ENCODE measurements at regions not wholly inside any gene's neighbourhood (a gene's known extent, or its start where the extent isn't known, plus 50 kb on each side); places are given as distances from the start of the nearest gene placed in this dataset.

- DNase-seq (ENCODE audit: low spot score) (peak; percentile 6), ATAC-seq (ENCODE audit: low read depth) (no peak)
- no peak overlapping the region for H3K4me3 ChIP-seq (ENCODE audit: severe bottlenecking)
- no peaks in the 10 kb centered on the region for H3K27me3 ChIP-seq (ENCODE audit: insufficient read depth, poor library complexity, severe bottlenecking)
- H3K27ac ChIP-seq (ENCODE audit: poor library complexity, severe bottlenecking), result no peak overlapping the region
- TF ChIP-seq, protein P1, sequence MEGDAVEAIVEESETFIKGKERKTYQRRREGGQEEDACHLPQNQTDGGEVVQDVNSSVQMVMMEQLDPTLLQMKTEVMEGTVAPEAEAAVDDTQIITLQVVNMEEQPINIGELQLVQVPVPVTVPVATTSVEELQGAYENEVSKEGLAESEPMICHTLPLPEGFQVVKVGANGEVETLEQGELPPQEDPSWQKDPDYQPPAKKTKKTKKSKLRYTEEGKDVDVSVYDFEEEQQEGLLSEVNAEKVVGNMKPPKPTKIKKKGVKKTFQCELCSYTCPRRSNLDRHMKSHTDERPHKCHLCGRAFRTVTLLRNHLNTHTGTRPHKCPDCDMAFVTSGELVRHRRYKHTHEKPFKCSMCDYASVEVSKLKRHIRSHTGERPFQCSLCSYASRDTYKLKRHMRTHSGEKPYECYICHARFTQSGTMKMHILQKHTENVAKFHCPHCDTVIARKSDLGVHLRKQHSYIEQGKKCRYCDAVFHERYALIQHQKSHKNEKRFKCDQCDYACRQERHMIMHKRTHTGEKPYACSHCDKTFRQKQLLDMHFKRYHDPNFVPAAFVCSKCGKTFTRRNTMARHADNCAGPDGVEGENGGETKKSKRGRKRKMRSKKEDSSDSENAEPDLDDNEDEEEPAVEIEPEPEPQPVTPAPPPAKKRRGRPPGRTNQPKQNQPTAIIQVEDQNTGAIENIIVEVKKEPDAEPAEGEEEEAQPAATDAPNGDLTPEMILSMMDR (IDR thresholded peaks at IDR 0.05; ENCODE audit: poor library complexity, severe bottlenecking), result no peak
- no peaks in the 10 kb centered on the region for H3K9me3 ChIP-seq (ENCODE audit: severe bottlenecking)
- H3K4me1 ChIP-seq (ENCODE audit: insufficient read depth, poor library complexity, severe bottlenecking), result no peaks in the 10 kb centered on the region
- H3K36me3 ChIP-seq (ENCODE audit: low read depth), result no peaks in the 10 kb centered on the region
Observed at GRCh38 chr10:78524941-78525340, 491.3 kb downstream of the RPS24 start.

- no peak overlapping the region for H3K4me3 ChIP-seq (ENCODE audit: severe bottlenecking)
- H3K9me3 ChIP-seq (ENCODE audit: severe bottlenecking), result no peaks in the 10 kb centered on the region
- ATAC-seq (ENCODE audit: low read depth) (no peak), DNase-seq (ENCODE audit: low spot score) (no peak)
- no peak overlapping the region for H3K27ac ChIP-seq (ENCODE audit: poor library complexity, severe bottlenecking)
- H3K4me1 ChIP-seq (ENCODE audit: insufficient read depth, poor library complexity, severe bottlenecking), result no peaks in the 10 kb centered on the region
- H3K36me3 ChIP-seq (ENCODE audit: low read depth), result no peaks in the 10 kb centered on the region
- H3K27me3 ChIP-seq (ENCODE audit: insufficient read depth, poor library complexity, severe bottlenecking), result no peaks in the 10 kb centered on the region
- TF ChIP-seq, protein P1 (IDR thresholded peaks at IDR 0.05; ENCODE audit: poor library complexity, severe bottlenecking), result no peak
Observed at GRCh38 chr10:78526347-78526746, 492.7 kb downstream of the RPS24 start.

DNA sequence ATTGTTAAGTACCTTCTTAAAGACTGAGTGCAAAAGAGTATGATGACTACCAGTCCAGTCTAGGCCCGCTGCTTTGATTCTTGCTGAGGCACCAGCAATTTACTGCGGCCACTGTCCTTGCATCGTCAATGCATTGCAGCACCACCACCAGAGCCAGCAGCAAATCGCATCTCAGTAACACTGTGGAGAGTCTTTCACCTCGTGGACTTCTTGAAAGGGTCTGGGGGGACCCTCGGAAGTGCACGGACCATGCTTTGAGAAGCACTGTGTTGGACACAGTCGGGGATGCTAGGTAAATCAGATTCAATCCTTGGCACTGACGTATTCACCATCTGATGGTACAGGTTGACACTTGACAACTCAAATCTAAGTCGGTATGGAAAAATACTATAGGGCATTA is 493.6 kb downstream of the RPS24 start:
- ATAC-seq (ENCODE audit: low read depth) (no peak), DNase-seq (ENCODE audit: low spot score) (peak; percentile 12)
- Histone ChIP-seq H3K27me3 (ENCODE audit: insufficient read depth, poor library complexity, severe bottlenecking) (no peaks in the 10 kb centered on the region), H3K4me1 (ENCODE audit: insufficient read depth, poor library complexity, severe bottlenecking) (no peaks in the 10 kb centered on the region), H3K27ac (ENCODE audit: poor library complexity, severe bottlenecking) (no peak overlapping the region), H3K4me3 (ENCODE audit: severe bottlenecking) (no peak overlapping the region), H3K9me3 (ENCODE audit: severe bottlenecking) (no peaks in the 10 kb centered on the region), H3K36me3 (ENCODE audit: low read depth) (no peaks in the 10 kb centered on the region)
- TF ChIP-seq, protein P1 (IDR thresholded peaks at IDR 0.05; ENCODE audit: poor library complexity, severe bottlenecking), result no peak

DNA sequence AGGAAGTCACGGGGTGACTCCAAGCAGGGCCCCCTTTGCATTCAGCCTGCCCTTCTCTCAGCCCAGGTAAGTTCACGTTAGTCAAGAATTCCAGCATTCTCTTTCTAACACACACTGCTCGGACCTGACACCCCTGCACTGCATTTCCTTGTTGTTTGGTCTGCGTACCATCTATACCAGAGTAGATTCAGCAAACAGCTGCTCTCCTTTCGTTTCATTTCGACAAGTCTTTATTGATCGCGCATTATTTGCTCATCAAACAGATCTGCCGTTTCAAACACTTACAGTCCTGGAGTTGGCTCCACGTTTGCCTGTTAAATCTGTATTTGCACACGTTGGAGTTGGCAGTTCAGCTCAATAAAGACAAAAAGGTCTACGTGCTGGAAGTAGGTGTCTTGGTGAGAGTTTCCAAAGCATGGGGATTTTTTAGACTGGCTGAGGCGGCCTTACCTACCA is 495.1 kb downstream of the RPS24 start:
- Histone ChIP-seq H3K9me3 (ENCODE audit: severe bottlenecking) (no peaks in the 10 kb centered on the region), H3K36me3 (ENCODE audit: low read depth) (no peaks in the 10 kb centered on the region), H3K4me3 (ENCODE audit: severe bottlenecking) (no peak overlapping the region), H3K4me1 (ENCODE audit: insufficient read depth, poor library complexity, severe bottlenecking) (no peaks in the 10 kb centered on the region), H3K27ac (ENCODE audit: poor library complexity, severe bottlenecking) (no peak overlapping the region), H3K27me3 (ENCODE audit: insufficient read depth, poor library complexity, severe bottlenecking) (no peaks in the 10 kb centered on the region)
- ATAC-seq (ENCODE audit: low read depth) (no peak), DNase-seq (ENCODE audit: low spot score) (no peak)
- TF ChIP-seq, protein P1 (IDR thresholded peaks at IDR 0.05; ENCODE audit: poor library complexity, severe bottlenecking), result no peak

GRCh38 chr10:78529262-78529661 is 495.6 kb downstream of the RPS24 start:
- Histone ChIP-seq H3K27ac (ENCODE audit: poor library complexity, severe bottlenecking) (no peak overlapping the region), H3K27me3 (ENCODE audit: insufficient read depth, poor library complexity, severe bottlenecking) (no peaks in the 10 kb centered on the region), H3K4me1 (ENCODE audit: insufficient read depth, poor library complexity, severe bottlenecking) (no peaks in the 10 kb centered on the region), H3K9me3 (ENCODE audit: severe bottlenecking) (no peaks in the 10 kb centered on the region), H3K4me3 (ENCODE audit: severe bottlenecking) (no peak overlapping the region), H3K36me3 (ENCODE audit: low read depth) (no peaks in the 10 kb centered on the region)
- DNase-seq (ENCODE audit: low spot score) (no peak), ATAC-seq (ENCODE audit: low read depth) (no peak)
- TF ChIP-seq, protein P1 (IDR thresholded peaks at IDR 0.05; ENCODE audit: poor library complexity, severe bottlenecking), result no peak
